Keratinocyte (primary cell): ENCODE measurements at regions not wholly inside any gene's neighbourhood (a gene's known extent, or its start where the extent isn't known, plus 50 kb on each side); places are given as distances from the start of the nearest gene placed in this dataset.

Experiments used
- DNase-seq: peaks from one replicate; pipeline ENCODE4 v3.0.0-alpha.2; 2011; ENCODE audit warnings: low read depth, missing footprints, low spot score
- FAIRE-seq: peaks from 2 replicates; lab custom pipeline; 2011; peaks lifted over from hg19 to GRCh38; lab: Jason Lieb, UNC
- H2AFZ ChIP-seq: 2 replicates; pipeline ENCODE4 v1.6.0; 2012; ENCODE audit warnings: low read length, control low read depth, inconsistent platforms; ENCODE audit not compliant: control insufficient read depth
- H3K27ac ChIP-seq: 2 replicates; pipeline ENCODE4 v1.5.1; 2011; ENCODE audit warnings: low read length; ENCODE audit not compliant: control insufficient read depth, insufficient read depth
- H3K27me3 ChIP-seq: 3 replicates; pipeline ENCODE4 v1.6.0; 2011; ENCODE audit warnings: low read length; ENCODE audit not compliant: control insufficient read depth, insufficient read depth; ENCODE audit errors: extremely low read depth
- H3K36me3 ChIP-seq, 2 experiments: 2 replicates in 1 of 2; 3 replicates in 1 of 2; pipeline ENCODE4 v1.5.1; 2011; ENCODE audit warnings: low read length in 2 of 2, mild to moderate bottlenecking in 1 of 2; ENCODE audit not compliant: control insufficient read depth in 2 of 2, insufficient read depth in 2 of 2; ENCODE audit errors: extremely low read depth in 1 of 2
- H3K4me1 ChIP-seq: 3 replicates; pipeline ENCODE4 v1.5.1; 2011; ENCODE audit warnings: low read length; ENCODE audit not compliant: control insufficient read depth, insufficient read depth; ENCODE audit errors: extremely low read depth
- H3K4me2 ChIP-seq: 3 replicates; pipeline ENCODE4 v1.6.0; 2011; ENCODE audit warnings: low read depth, low read length; ENCODE audit not compliant: control insufficient read depth, insufficient read depth; ENCODE audit errors: extremely low read depth
- H3K4me3 ChIP-seq, 3 experiments: fragments of 200-600 bp in 1 of 3; sonication (generic) in 1 of 3; 2 replicates in 2 of 3; 3 replicates in 1 of 3; pipeline ENCODE4 v1.5.1; 2011 to 2016; ENCODE audit warnings: low read length in 3 of 3, mild to moderate bottlenecking in 3 of 3, control low read depth in 2 of 3, inconsistent platforms in 1 of 3, low read depth in 1 of 3, mixed read lengths in 1 of 3, mixed run types in 1 of 3, moderate library complexity in 1 of 3; ENCODE audit not compliant: control insufficient read depth in 2 of 3, insufficient read depth in 2 of 3; ENCODE audit errors: extremely low read depth in 1 of 3
- H3K79me2 ChIP-seq: 2 replicates; pipeline ENCODE4 v1.6.0; 2012; ENCODE audit warnings: low read length; ENCODE audit not compliant: control insufficient read depth, insufficient read depth
- H3K9ac ChIP-seq: 3 replicates; pipeline ENCODE4 v1.6.0; 2011; ENCODE audit warnings: low read length; ENCODE audit not compliant: control insufficient read depth, insufficient read depth; ENCODE audit errors: extremely low read depth
- H3K9me1 ChIP-seq: 3 replicates; pipeline ENCODE4 v1.6.0; 2011; ENCODE audit warnings: low read length; ENCODE audit not compliant: control insufficient read depth, insufficient read depth; ENCODE audit errors: extremely low read depth
- H3K9me3 ChIP-seq: 2 replicates; pipeline ENCODE4 v1.5.1; 2012; ENCODE audit warnings: low read depth, low read length; ENCODE audit not compliant: control insufficient read depth
- H4K20me1 ChIP-seq: 3 replicates; pipeline ENCODE4 v1.6.0; 2011; ENCODE audit warnings: low read length; ENCODE audit not compliant: control insufficient read depth, insufficient read depth; ENCODE audit errors: extremely low read depth
- CTCF ChIP-seq, 3 experiments: IDR thresholded peaks in 1 of 3; conservative IDR thresholded peaks in 1 of 3; optimal IDR thresholded peaks in 1 of 3; 2 replicates in 2 of 3; 3 replicates in 1 of 3; pipeline versions ENCODE3 to v1.5.1; 2011; ENCODE audit warnings: low read length in 3 of 3, mild to moderate bottlenecking in 3 of 3, moderate library complexity in 2 of 3, control low read depth in 1 of 3, inconsistent platforms in 1 of 3; ENCODE audit not compliant: insufficient read depth in 2 of 3; ENCODE audit errors: extremely low read depth in 1 of 3
- EZH2 ChIP-seq: IDR thresholded peaks from one replicate; pipeline ENCODE4 v1.6.1; 2012; ENCODE audit warnings: inconsistent platforms, mild to moderate bottlenecking, low read length, moderate library complexity
- dilution Hi-C: fragments of 300-500 bp; cut with MboI; formaldehyde crosslinking; loops from one replicate; pipeline ENCODE4 v1.7.0; 2020; ENCODE audit warnings: low sequenced_read_pairs; ENCODE audit not compliant: extremely low pct_ligation_motif_present

- DNase-seq: no peak
- H3K36me3 ChIP-seq: no peaks in the 10 kb centered on the region
- peaks cover 38% of the 10 kb centered on the region for H3K27me3 ChIP-seq
- dilution Hi-C loops: no loop called here
- no peaks in the 10 kb centered on the region for H3K4me1 ChIP-seq
- no peak overlapping the region for H3K4me2 ChIP-seq
- no peaks in the 10 kb centered on the region for H3K9me3 ChIP-seq
- no peak for FAIRE-seq
- H3K9ac ChIP-seq: no peak overlapping the region
- H3K27ac ChIP-seq: no peak overlapping the region
- H2AFZ ChIP-seq: no peak overlapping the region
- H3K9me1 ChIP-seq: no peaks in the 10 kb centered on the region
- H3K4me3 ChIP-seq: no peak overlapping the region
- no peaks in the 10 kb centered on the region for H4K20me1 ChIP-seq
- H3K79me2 ChIP-seq: no peaks in the 10 kb centered on the region
- TF ChIP-seq EZH2 (no peak), CTCF (optimal IDR thresholded peaks at IDR 0.05 in 1 of 3, IDR thresholded peaks at IDR 0.05 in 1 of 3, conservative IDR thresholded peaks at IDR 0.05 in 1 of 3; ENCODE audit: extremely low read depth in 1 of 3, insufficient read depth in 2 of 3, low read length in 3 of 3) (no peak)
Measured at GRCh38 chr1:54475946-54476516, 69.8 kb upstream of the SSBP3 start.

- Histone ChIP-seq H3K36me3 (no peaks in the 10 kb centered on the region), H3K4me1 (no peaks in the 10 kb centered on the region), H4K20me1 (no peaks in the 10 kb centered on the region), H3K4me3 (no peak overlapping the region), H3K79me2 (no peaks in the 10 kb centered on the region), H2AFZ (no peak overlapping the region), H3K27ac (no peak overlapping the region), H3K9me1 (no peaks in the 10 kb centered on the region), H3K27me3 (peaks cover 38% of the 10 kb centered on the region), H3K9me3 (no peaks in the 10 kb centered on the region), H3K9ac (no peak overlapping the region), H3K4me2 (no peak overlapping the region)
- DNase-seq (no peak), FAIRE-seq (no peak)
- TF ChIP-seq CTCF (optimal IDR thresholded peaks at IDR 0.05 in 1 of 3, IDR thresholded peaks at IDR 0.05 in 1 of 3, conservative IDR thresholded peaks at IDR 0.05 in 1 of 3; ENCODE audit: extremely low read depth in 1 of 3, insufficient read depth in 2 of 3, low read length in 3 of 3) (no peak), EZH2 (peak; percentile 73)
- dilution Hi-C loops: no loop called here
Measured at GRCh38 chr1:54475357-54475881, 69.2 kb upstream of the SSBP3 start.
